Mesendoderm (in vitro differentiated cells): ENCODE measurements at regions not wholly inside any gene's neighbourhood (a gene's known extent, or its start where the extent isn't known, plus 50 kb on each side); places are given as distances from the start of the nearest gene placed in this dataset.
A peak's percentile ranks its signal among the peaks of the same experiment; 100 is the strongest.

Experiments
- DNase-seq: peaks from one replicate; pipeline ENCODE4 v3.0.0; 2013
- H2AK5ac ChIP-seq: 2 replicates; pipeline ENCODE4 v1.6.1; 2013; ENCODE audit warnings: low read length, inconsistent platforms
- H2BK120ac ChIP-seq: 2 replicates; pipeline ENCODE4 v1.6.1; 2013; ENCODE audit warnings: low read depth, mild to moderate bottlenecking, low read length, moderate library complexity, mixed read lengths
- H2BK15ac ChIP-seq: replicated peaks from 2 replicates; pipeline ENCODE4 v1.6.1; 2013; ENCODE audit warnings: low read depth, mild to moderate bottlenecking, moderate library complexity
- H2BK5ac ChIP-seq: 2 replicates; pipeline ENCODE4 v1.6.1; 2013; ENCODE audit warnings: low read length, inconsistent platforms
- H3K18ac ChIP-seq: 2 replicates; pipeline ENCODE4 v1.6.1; 2013; ENCODE audit warnings: mild to moderate bottlenecking, low read length, mixed read lengths
- H3K23ac ChIP-seq: one replicate; pipeline ENCODE4 v1.6.1; 2013; ENCODE audit warnings: low read length
- H3K27ac ChIP-seq: 2 replicates; pipeline ENCODE4 v1.5.1; 2013; ENCODE audit warnings: low read depth, mild to moderate bottlenecking, inconsistent platforms, low read length, moderate library complexity
- H3K27me3 ChIP-seq: 2 replicates; pipeline ENCODE4 v1.6.1; 2013; ENCODE audit warnings: low read length, control low read depth, mild to moderate bottlenecking, inconsistent platforms; ENCODE audit not compliant: insufficient read depth, poor library complexity
- H3K36me3 ChIP-seq: 2 replicates; pipeline ENCODE4 v1.6.1; 2013; ENCODE audit warnings: low read length, inconsistent platforms; ENCODE audit not compliant: control insufficient read depth, insufficient read depth
- H3K4ac ChIP-seq: one replicate; pipeline ENCODE4 v1.6.1; 2013; ENCODE audit warnings: low read depth, mild to moderate bottlenecking, low read length, moderate library complexity
- H3K4me1 ChIP-seq: 2 replicates; pipeline ENCODE4 v1.6.1; 2013; ENCODE audit warnings: low read depth, low read length, inconsistent platforms; ENCODE audit not compliant: control insufficient read depth
- H3K4me2 ChIP-seq: 2 replicates; pipeline ENCODE4 v1.6.1; 2013; ENCODE audit warnings: low read length
- H3K4me3 ChIP-seq: 2 replicates; pipeline ENCODE4 v1.5.1; 2013; ENCODE audit warnings: mild to moderate bottlenecking, low read length
- H3K56ac ChIP-seq: one replicate; pipeline ENCODE4 v1.6.1; 2013; ENCODE audit warnings: low read length
- H3K79me1 ChIP-seq: 2 replicates; pipeline ENCODE4 v1.6.1; 2013; ENCODE audit warnings: low read length, inconsistent platforms
- H3K79me2 ChIP-seq: 2 replicates; pipeline ENCODE4 v1.6.1; 2013; ENCODE audit warnings: mild to moderate bottlenecking, low read length; ENCODE audit not compliant: control insufficient read depth, insufficient read depth
- H3K9ac ChIP-seq: 2 replicates; pipeline ENCODE4 v1.6.1; 2013; ENCODE audit warnings: low read length, inconsistent platforms
- H4K5ac ChIP-seq: one replicate; pipeline ENCODE4 v1.6.1; 2013; ENCODE audit warnings: low read length
- H4K8ac ChIP-seq: one replicate; pipeline ENCODE4 v1.6.1; 2013; ENCODE audit warnings: low read depth, mild to moderate bottlenecking, control low read depth, low read length, moderate library complexity
- WGBS: extraction: QIAGEN DNeasy Blood & Tissue Kit; methylation state at CpG from one replicate; pipeline ENCODE4 v1.1.7; 2013; ENCODE audit warnings: low lambda C conversion rate, missing lambda C conversion rate; ENCODE audit not compliant: insufficient coverage; ENCODE audit errors: extremely low coverage; 5-methylcytosine and 5-hydroxymethylcytosine counted together

GRCh38 chr2:223537651-223538601, 64.2 kb downstream of the SCG2 start:
- Histone ChIP-seq H3K4me3 (no peak overlapping the region), H4K5ac (no peak overlapping the region), H3K23ac (no peak overlapping the region), H3K4me1 (peaks cover 4% of the 10 kb centered on the region), H3K56ac (peak overlapping the region; percentile 22), H3K4ac (peak overlapping the region; percentile 12), H3K9ac (no peak overlapping the region), H3K27me3 (no peaks in the 10 kb centered on the region), H3K79me2 (no peaks in the 10 kb centered on the region), H3K36me3 (no peaks in the 10 kb centered on the region), H4K8ac (peak overlapping the region; percentile 86), H3K18ac (no peak overlapping the region), H2BK120ac (no peak overlapping the region), H3K79me1 (no peaks in the 10 kb centered on the region), H2BK15ac (no peak overlapping the region), H3K27ac (no peak overlapping the region), H2AK5ac (no peak overlapping the region), H3K4me2 (no peak overlapping the region), H2BK5ac (no peak overlapping the region)
- DNase-seq: peak; percentile 26
- WGBS: no CpG with 5 or more reads among the region's 5 CpGs

- no peak overlapping the region for H3K27ac ChIP-seq
- no peaks in the 10 kb centered on the region for H3K79me1 ChIP-seq
- H3K23ac ChIP-seq: no peak overlapping the region
- peak; percentile 15 for DNase-seq
- H3K4ac ChIP-seq: no peak overlapping the region
- no peak overlapping the region for H3K4me2 ChIP-seq
- no peak overlapping the region for H3K9ac ChIP-seq
- H3K4me1 ChIP-seq: peaks cover 4% of the 10 kb centered on the region
- H3K36me3 ChIP-seq: no peaks in the 10 kb centered on the region
- H3K27me3 ChIP-seq: no peaks in the 10 kb centered on the region
- no CpG with 5 or more reads among the region's 8 CpGs for WGBS
- H2BK120ac ChIP-seq: no peak overlapping the region
- H3K4me3 ChIP-seq: no peak overlapping the region
- no peak overlapping the region for H3K18ac ChIP-seq
- H3K56ac ChIP-seq: no peak overlapping the region
- no peak overlapping the region for H2AK5ac ChIP-seq
- no peak overlapping the region for H2BK15ac ChIP-seq
- H2BK5ac ChIP-seq: no peak overlapping the region
- H4K8ac ChIP-seq: no peak overlapping the region
- H4K5ac ChIP-seq: no peak overlapping the region
- no peaks in the 10 kb centered on the region for H3K79me2 ChIP-seq
Observed at GRCh38 chr2:223538920-223539440, 63.2 kb downstream of the SCG2 start.

- Histone ChIP-seq H3K27me3 (no peaks in the 10 kb centered on the region), H3K27ac (no peak overlapping the region)
Observed at GRCh38 chr2:223541546-223541945, 60.6 kb downstream of the SCG2 start.

GRCh38 chr2:223542501-223542900, 59.7 kb downstream of the SCG2 start:
- no peak overlapping the region for H3K27ac ChIP-seq
- H3K4me2 ChIP-seq: no peak overlapping the region
- no peak overlapping the region for H3K4ac ChIP-seq
- H3K27me3 ChIP-seq: no peaks in the 10 kb centered on the region
- peaks cover 4% of the 10 kb centered on the region for H3K4me1 ChIP-seq
- no peak overlapping the region for H2BK15ac ChIP-seq
- no peak overlapping the region for H3K4me3 ChIP-seq
- no peak overlapping the region for H2BK5ac ChIP-seq
- H3K79me2 ChIP-seq: no peaks in the 10 kb centered on the region
- H3K9ac ChIP-seq: no peak overlapping the region
- H2AK5ac ChIP-seq: no peak overlapping the region
- DNase-seq: no peak
- H3K23ac ChIP-seq: no peak overlapping the region
- WGBS: no CpG with 5 or more reads among the region's 7 CpGs
- no peak overlapping the region for H3K56ac ChIP-seq
- no peak overlapping the region for H2BK120ac ChIP-seq
- H3K36me3 ChIP-seq: no peaks in the 10 kb centered on the region
- H4K5ac ChIP-seq: no peak overlapping the region
- H3K79me1 ChIP-seq: no peaks in the 10 kb centered on the region
- no peak overlapping the region for H3K18ac ChIP-seq
- no peak overlapping the region for H4K8ac ChIP-seq

More at GRCh38 chr2:223541546-223541945, 60.6 kb downstream of the SCG2 start:
- no peak for DNase-seq
- Histone ChIP-seq H2BK120ac (no peak overlapping the region), H4K5ac (no peak overlapping the region), H3K4ac (no peak overlapping the region), H3K4me1 (peaks cover 4% of the 10 kb centered on the region), H2BK15ac (no peak overlapping the region), H2AK5ac (no peak overlapping the region), H4K8ac (no peak overlapping the region), H2BK5ac (no peak overlapping the region), H3K4me3 (no peak overlapping the region), H3K36me3 (no peaks in the 10 kb centered on the region), H3K79me2 (no peaks in the 10 kb centered on the region), H3K18ac (no peak overlapping the region), H3K79me1 (no peaks in the 10 kb centered on the region), H3K4me2 (no peak overlapping the region), H3K9ac (no peak overlapping the region), H3K23ac (no peak overlapping the region), H3K56ac (no peak overlapping the region)
- no CpG with 5 or more reads among the region's 2 CpGs for WGBS

GRCh38 chr2:223545406-223545805, 56.8 kb downstream of the SCG2 start:
- no peak overlapping the region for H3K56ac ChIP-seq
- WGBS: no CpG with 5 or more reads among the region's 2 CpGs

More at GRCh38 chr2:223545406-223545805, 56.8 kb downstream of the SCG2 start:
- Histone ChIP-seq H4K5ac (no peak overlapping the region), H3K23ac (no peak overlapping the region), H3K9ac (no peak overlapping the region), H3K18ac (no peak overlapping the region), H3K4ac (no peak overlapping the region), H3K36me3 (no peaks in the 10 kb centered on the region), H3K79me2 (no peaks in the 10 kb centered on the region), H3K4me1 (no peaks in the 10 kb centered on the region), H3K4me2 (no peak overlapping the region), H2AK5ac (no peak overlapping the region), H3K79me1 (no peaks in the 10 kb centered on the region), H3K27me3 (no peaks in the 10 kb centered on the region), H4K8ac (no peak overlapping the region), H2BK5ac (no peak overlapping the region), H3K27ac (no peak overlapping the region), H3K4me3 (no peak overlapping the region), H2BK120ac (no peak overlapping the region), H2BK15ac (no peak overlapping the region)
- no peak for DNase-seq
